ENCODE measurements at regions not wholly inside any gene's neighbourhood (a gene's known extent, or its start where the extent isn't known, plus 50 kb on each side); places are given as distances from the start of the nearest gene placed in this dataset.
A peak's percentile ranks its signal among the peaks of the same experiment; 100 is the strongest.

DNA sequence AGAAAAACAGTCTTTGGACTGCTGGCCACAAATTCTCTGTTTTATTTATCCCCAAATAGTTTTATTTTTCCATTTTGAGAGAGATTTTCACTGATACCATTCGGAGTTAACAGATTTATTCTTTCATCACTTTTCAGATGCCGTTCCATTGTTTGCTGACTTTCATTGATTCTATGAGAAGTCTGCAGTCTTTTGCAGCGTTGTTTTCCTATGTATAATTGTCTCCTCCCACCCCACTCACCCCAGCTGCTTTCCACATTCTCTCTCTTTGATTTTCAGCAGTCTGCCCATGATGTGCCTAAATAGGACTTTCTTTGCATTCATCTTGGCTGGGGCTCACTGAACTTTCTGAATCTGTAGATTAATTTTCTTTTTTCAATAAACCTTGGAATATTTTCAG lies 107.6 kb downstream of the C9orf50 start:
- Histone ChIP-seq H3K4ac (replicated peaks; ENCODE audit: insufficient read length, low read depth, low read length) (no peak overlapping the region), H3K23me2 (ENCODE audit: low read depth, low read length) (no peaks in the 10 kb centered on the region), H3K4me3 (ENCODE audit: extremely low read depth in 1 of 4, insufficient read depth in 2 of 4, low read depth in 3 of 4, low read length in 4 of 4) (no peak overlapping the region), H4K20me1 (replicated peaks in 1 of 2; ENCODE audit: control insufficient read depth in 1 of 2, insufficient read depth in 2 of 2, low read length in 2 of 2) (no peaks in the 10 kb centered on the region), H2BK120ac (replicated peaks; ENCODE audit: low read depth, low read length) (no peak overlapping the region), H3K27ac (ENCODE audit: low read depth, low read length) (no peak overlapping the region), H3K9me3 (ENCODE audit: insufficient read depth in 2 of 2, low read depth in 1 of 2, low read length in 1 of 2) (peaks cover 22 to 26% of the 10 kb centered on the region in 2 experiments), H2BK5ac (ENCODE audit: low read depth, low read length) (no peak overlapping the region), H2AK5ac (ENCODE audit: low read depth, low read length) (no peak overlapping the region), H3K14ac (ENCODE audit: insufficient read length) (no peak overlapping the region), H4K91ac (replicated peaks; ENCODE audit: insufficient read length, low read length) (no peak overlapping the region), H3K23ac (ENCODE audit: insufficient read length) (no peak overlapping the region), H3K4me1 (replicated peaks in 1 of 4; ENCODE audit: control insufficient read depth in 3 of 4, insufficient read depth in 4 of 4, low read length in 3 of 4) (no peaks in the 10 kb centered on the region), H4K5ac (ENCODE audit: insufficient read length, low read depth, low read length) (no peak overlapping the region), H2BK20ac (ENCODE audit: low read length) (no peak overlapping the region), H3K56ac (replicated peaks; ENCODE audit: insufficient read length, low read depth, low read length) (no peak overlapping the region), H3K79me2 (ENCODE audit: control insufficient read depth in 1 of 2, insufficient read depth in 2 of 2, low read length in 2 of 2) (no peaks in the 10 kb centered on the region), H2AFZ (ENCODE audit: low read length) (no peak overlapping the region), H3K36me3 (ENCODE audit: control insufficient read depth in 2 of 4, insufficient read depth in 4 of 4, low read length in 3 of 4) (no peaks in the 10 kb centered on the region), H3K18ac (ENCODE audit: extremely low read depth, low read length) (no peak overlapping the region), H2BK12ac (ENCODE audit: low read depth, low read length) (no peak overlapping the region), H3K4me2 (ENCODE audit: insufficient read depth in 1 of 2, low read depth in 2 of 2, low read length in 2 of 2) (no peak overlapping the region), H3K79me1 (ENCODE audit: low read depth, low read length) (no peaks in the 10 kb centered on the region), H3K9ac (replicated peaks in 1 of 4; ENCODE audit: extremely low read depth in 1 of 4, low read depth in 3 of 4, low read length in 3 of 4) (no peak overlapping the region), H2BK15ac (ENCODE audit: low read length) (no peak overlapping the region), H4K8ac (ENCODE audit: extremely low read depth, insufficient read depth, low read length) (no peak overlapping the region), H3K27me3 (replicated peaks in 1 of 4; ENCODE audit: control insufficient read depth in 3 of 4, extremely low read depth in 1 of 4, insufficient read depth in 3 of 4, low read length in 3 of 4) (no peaks in the 10 kb centered on the region)
- ChIA-PET CTCF (ENCODE audit: partially characterized antibody) (no interaction called here), POLR2A (ENCODE audit: partially characterized antibody) (interaction anchor here (1.2 kb wide), 1 partner anchor 83 kb away, joined by 3 read pairs; no protein-coding TSS in a partner anchor)
- FAIRE-seq: peak; percentile 58
- DNase-seq (ENCODE audit: low read depth in 1 of 2, low spot score in 2 of 2): no peak
- no peak for TF ChIP-seq CHD1 (IDR thresholded peaks at IDR 0.05; ENCODE audit: low read depth, low read length)
- TF ChIP-seq, protein P1, sequence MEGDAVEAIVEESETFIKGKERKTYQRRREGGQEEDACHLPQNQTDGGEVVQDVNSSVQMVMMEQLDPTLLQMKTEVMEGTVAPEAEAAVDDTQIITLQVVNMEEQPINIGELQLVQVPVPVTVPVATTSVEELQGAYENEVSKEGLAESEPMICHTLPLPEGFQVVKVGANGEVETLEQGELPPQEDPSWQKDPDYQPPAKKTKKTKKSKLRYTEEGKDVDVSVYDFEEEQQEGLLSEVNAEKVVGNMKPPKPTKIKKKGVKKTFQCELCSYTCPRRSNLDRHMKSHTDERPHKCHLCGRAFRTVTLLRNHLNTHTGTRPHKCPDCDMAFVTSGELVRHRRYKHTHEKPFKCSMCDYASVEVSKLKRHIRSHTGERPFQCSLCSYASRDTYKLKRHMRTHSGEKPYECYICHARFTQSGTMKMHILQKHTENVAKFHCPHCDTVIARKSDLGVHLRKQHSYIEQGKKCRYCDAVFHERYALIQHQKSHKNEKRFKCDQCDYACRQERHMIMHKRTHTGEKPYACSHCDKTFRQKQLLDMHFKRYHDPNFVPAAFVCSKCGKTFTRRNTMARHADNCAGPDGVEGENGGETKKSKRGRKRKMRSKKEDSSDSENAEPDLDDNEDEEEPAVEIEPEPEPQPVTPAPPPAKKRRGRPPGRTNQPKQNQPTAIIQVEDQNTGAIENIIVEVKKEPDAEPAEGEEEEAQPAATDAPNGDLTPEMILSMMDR (IDR thresholded peaks at IDR 0.05; ENCODE audit: control extremely low read depth in 1 of 3, insufficient read depth in 1 of 3, low read depth in 1 of 3, low read length in 3 of 3): no peak
- TF ChIP-seq ZNF274 (IDR thresholded peaks at IDR 0.05; ENCODE audit: borderline replicate concordance, extremely low read depth, low read length): no peak
- TF ChIP-seq SIN3A (conservative IDR thresholded peaks at IDR 0.05 in 1 of 2, IDR thresholded peaks at IDR 0.05 in 1 of 2; ENCODE audit: low read depth in 1 of 2, low read length in 2 of 2): no peak
- TF ChIP-seq YY1 (IDR thresholded peaks at IDR 0.05; ENCODE audit: low read depth, low read length): no peak
- TF ChIP-seq, protein P2, sequence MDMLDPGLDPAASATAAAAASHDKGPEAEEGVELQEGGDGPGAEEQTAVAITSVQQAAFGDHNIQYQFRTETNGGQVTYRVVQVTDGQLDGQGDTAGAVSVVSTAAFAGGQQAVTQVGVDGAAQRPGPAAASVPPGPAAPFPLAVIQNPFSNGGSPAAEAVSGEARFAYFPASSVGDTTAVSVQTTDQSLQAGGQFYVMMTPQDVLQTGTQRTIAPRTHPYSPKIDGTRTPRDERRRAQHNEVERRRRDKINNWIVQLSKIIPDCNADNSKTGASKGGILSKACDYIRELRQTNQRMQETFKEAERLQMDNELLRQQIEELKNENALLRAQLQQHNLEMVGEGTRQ (IDR thresholded peaks at IDR 0.05; ENCODE audit: low read length): no peak
- TF ChIP-seq CEBPB (IDR thresholded peaks at IDR 0.05; ENCODE audit: low read depth, low read length): no peak
- no peak for TF ChIP-seq HDAC6 (IDR thresholded peaks at IDR 0.05; ENCODE audit: low read depth, low read length)
- no peak for TF ChIP-seq CREB1 (IDR thresholded peaks at IDR 0.05)
- no peak for TF ChIP-seq GTF2F1 (IDR thresholded peaks at IDR 0.05; ENCODE audit: borderline replicate concordance, low read depth, low read length)
- no peak for TF ChIP-seq PHF8 (conservative IDR thresholded peaks at IDR 0.05; ENCODE audit: low read depth, low read length)
- 87% methylated on average over 3 of the region's 3 CpGs; no CpG with 5 or more reads in 1 of the 2 experiments for WGBS, 2 experiments (ENCODE audit: extremely low coverage in 1 of 2, insufficient coverage in 1 of 2, insufficient read length in 1 of 2, insufficient replicate concordance in 2 of 2, low coverage in 1 of 2, low lambda C conversion rate in 2 of 2, missing lambda C conversion rate in 1 of 2)
